Liver (tissue), 3 donors: ENCODE measurements at regions not wholly inside any gene's neighbourhood (a gene's known extent, or its start where the extent isn't known, plus 50 kb on each side); places are given as distances from the start of the nearest gene placed in this dataset.

Experiments
- CTCF ChIP-seq: fragments of 150-350 bp; IDR thresholded peaks from 2 replicates; pipeline ENCODE4 v1.5.1; 2017; ENCODE audit warnings: improper control_type of control experiment, low read depth, low read length; ENCODE audit not compliant: missing input control
- GABPA ChIP-seq, 2 donors: IDR thresholded peaks in 1 of 2; conservative IDR thresholded peaks in 1 of 2; 2 replicates each; pipeline ENCODE4 v1.6.1; 2016; ENCODE audit warnings: antibody characterized with exemption in 2 of 2, mild to moderate bottlenecking in 1 of 2, moderate library complexity in 1 of 2
- JUND ChIP-seq, 2 donors: IDR thresholded peaks; 2 replicates each; pipeline ENCODE4 v1.6.1; 2016; ENCODE audit warnings: antibody characterized with exemption in 2 of 2
- RAD21 ChIP-seq, 2 donors: IDR thresholded peaks; 2 replicates each; pipeline ENCODE4 v1.6.1; 2016; ENCODE audit warnings: antibody characterized with exemption in 2 of 2, mild to moderate bottlenecking in 2 of 2
- REST ChIP-seq: IDR thresholded peaks from 2 replicates; pipeline ENCODE4 v1.6.1; 2016; ENCODE audit warnings: antibody characterized with exemption, mild to moderate bottlenecking
- YY1 ChIP-seq: IDR thresholded peaks from 2 replicates; pipeline ENCODE4 v1.6.1; 2016; ENCODE audit warnings: antibody characterized with exemption, mild to moderate bottlenecking
- TF ChIP-seq, protein P1 (sequence below): IDR thresholded peaks from 2 replicates; pipeline ENCODE4 v1.6.1; 2016; ENCODE audit warnings: antibody characterized with exemption
- TF ChIP-seq, protein P2 (sequence below): IDR thresholded peaks from 2 replicates; pipeline ENCODE4 v1.6.1; 2016; ENCODE audit warnings: antibody characterized with exemption
- donor health status: healthy.
- donor health status: healthy.

DNA sequence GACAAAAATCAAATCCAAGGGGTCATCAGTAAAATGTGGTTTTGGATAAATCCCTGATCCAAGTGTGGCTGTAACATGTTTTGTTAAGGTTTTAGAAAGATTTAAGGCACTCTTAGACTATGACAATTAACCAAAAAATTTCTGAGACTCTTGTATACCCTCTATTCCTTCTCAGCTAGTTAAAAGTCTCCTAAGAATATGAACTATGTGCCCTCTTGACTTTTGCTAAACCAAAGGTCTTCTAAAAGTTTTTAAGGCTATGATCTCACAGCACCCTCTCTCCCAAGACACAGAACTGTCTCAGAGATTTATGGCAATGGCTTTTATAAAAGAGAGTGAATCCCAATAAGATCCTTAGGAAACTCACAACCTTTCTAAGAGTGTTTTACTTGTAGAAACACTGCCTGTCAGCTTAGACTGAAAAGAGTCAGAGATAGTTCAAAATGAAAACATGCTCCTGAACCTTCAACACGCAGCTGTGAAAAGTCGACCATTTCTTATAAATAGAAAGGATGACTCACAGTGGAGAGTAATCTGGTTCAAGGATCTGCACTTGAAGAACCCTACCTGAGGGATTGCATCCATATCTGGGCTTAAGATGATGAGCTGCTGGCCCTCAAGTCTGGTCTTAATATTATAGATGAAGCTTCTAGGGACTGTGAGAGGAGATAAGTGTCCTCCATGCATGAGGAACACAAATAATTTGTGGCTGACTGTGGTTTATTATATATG lies 388.4 kb upstream of the GJE1 start:
- TF ChIP-seq CTCF (no peak), YY1 (no peak), GABPA (IDR thresholded peaks at IDR 0.05 in 1 of 2, conservative IDR thresholded peaks at IDR 0.05 in 1 of 2) (no peak), REST (no peak), RAD21 (IDR thresholded peaks at IDR 0.05) (no peak), JUND (IDR thresholded peaks at IDR 0.05) (no peak)
- TF ChIP-seq, protein P1, sequence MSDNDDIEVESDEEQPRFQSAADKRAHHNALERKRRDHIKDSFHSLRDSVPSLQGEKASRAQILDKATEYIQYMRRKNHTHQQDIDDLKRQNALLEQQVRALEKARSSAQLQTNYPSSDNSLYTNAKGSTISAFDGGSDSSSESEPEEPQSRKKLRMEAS, result no peak
- TF ChIP-seq, protein P2, sequence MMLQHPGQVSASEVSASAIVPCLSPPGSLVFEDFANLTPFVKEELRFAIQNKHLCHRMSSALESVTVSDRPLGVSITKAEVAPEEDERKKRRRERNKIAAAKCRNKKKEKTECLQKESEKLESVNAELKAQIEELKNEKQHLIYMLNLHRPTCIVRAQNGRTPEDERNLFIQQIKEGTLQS, result no peak
